Neural progenitor cell (in vitro differentiated cells): ENCODE measurements at regions not wholly inside any gene's neighbourhood (a gene's known extent, or its start where the extent isn't known, plus 50 kb on each side); places are given as distances from the start of the nearest gene placed in this dataset.

Experiments
- CTCF ChIP-seq: fragments of 200-600 bp; sonication (generic); IDR thresholded peaks from 2 replicates; pipeline ENCODE4 v1.5.1; 2017; ENCODE audit warnings: antibody characterized with exemption, mild to moderate bottlenecking
- EZH2 ChIP-seq: fragments of 200-600 bp; sonication (generic); IDR thresholded peaks from 2 replicates; pipeline ENCODE4 v1.6.1; 2017; ENCODE audit warnings: antibody characterized with exemption, mild to moderate bottlenecking, moderate library complexity

DNA sequence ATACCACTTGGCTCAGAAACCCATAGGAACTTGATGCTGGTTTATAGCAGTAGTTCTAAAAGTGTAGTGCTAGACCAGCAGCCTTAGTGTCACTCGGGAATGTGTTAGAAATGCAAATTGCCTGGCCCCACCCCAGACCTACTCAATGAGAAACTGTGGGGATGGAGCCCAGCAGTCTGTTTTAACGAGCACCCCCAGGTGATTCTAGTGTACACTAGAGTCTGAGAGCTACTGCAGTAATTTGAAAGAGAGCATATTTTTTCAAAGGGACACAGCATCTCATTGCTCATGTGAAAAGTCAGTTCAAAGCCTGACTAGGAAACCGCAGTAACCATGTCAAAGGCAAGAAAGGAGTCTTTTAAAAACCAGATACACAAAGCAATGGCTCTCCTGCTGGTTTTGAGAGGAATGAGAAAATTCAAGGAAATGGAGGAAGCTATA, 313.4 kb downstream of the SQOR start:
- TF ChIP-seq EZH2: no peak
- TF ChIP-seq CTCF: no peak
